ENCODE measurements at regions not wholly inside any gene's neighbourhood (a gene's known extent, or its start where the extent isn't known, plus 50 kb on each side); places are given as distances from the start of the nearest gene placed in this dataset.

DNA sequence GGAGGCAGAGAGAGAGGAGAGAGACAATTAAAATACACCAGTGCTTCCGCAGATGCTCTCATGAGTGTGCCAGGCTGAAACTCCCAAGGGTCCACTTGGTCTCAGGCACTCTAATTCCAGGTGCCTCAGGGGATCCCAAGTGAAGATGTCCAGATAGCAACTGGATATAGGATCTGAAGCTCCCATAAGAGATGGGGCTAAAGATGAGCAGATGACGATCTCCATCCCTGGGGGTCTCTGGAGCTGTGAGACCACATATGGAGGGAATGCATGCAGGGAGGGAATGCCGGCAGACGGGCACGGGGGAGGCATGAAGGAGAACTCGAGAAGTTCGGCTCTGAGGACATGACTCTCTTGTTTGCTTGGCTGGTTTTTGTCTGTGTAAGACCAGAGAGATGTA, 223.7 kb upstream of the RAB6C start:
- DNase-seq: no peak

DNA sequence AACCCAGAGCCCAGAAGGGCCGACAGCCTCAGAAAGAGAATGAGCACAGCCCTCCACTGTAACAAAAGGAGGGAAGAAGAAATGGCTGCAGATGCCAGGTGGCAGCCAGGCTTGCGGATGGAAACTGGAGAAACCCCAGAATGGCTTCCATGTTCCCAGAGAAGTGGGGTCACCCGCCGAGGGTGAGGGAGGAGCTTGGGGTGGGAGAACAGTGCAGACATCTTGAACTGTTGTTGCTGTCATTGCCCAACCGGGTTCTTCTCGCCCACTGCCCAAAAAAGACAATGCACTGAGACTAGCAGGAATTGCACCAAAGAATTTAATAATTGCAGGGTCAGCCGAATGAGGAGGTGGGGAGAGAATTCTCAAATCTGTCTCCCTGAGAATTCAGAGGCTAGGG, 223.2 kb upstream of the RAB6C start:
- no peak for DNase-seq

DNA sequence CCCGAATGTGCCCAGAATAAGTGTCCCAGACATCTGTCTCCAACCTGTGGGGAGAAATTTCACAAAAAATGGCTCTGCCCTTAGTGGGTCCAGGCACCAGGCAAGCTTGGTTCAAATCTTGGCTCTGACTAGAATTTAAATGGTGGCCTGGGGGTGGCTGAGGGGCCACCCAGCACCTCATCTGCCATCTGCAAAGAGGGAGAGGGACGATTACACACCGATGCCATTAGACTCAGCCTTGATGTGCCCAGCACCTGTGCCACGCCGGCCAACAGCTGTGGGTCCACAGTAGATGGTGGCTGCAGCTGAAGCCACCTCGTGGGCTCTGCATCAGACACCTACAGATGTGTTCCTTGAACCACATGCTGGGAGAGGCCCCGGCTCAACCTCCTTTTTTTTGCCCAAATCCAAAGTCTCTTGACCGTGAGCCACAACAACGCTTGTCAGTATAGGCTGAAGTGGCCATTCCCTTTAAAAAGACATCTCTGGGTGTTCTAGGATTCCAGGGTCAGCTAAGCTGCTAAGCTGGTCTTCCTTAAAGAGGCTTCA, 222.0 kb upstream of the RAB6C start:
- DNase-seq: no peak

DNA sequence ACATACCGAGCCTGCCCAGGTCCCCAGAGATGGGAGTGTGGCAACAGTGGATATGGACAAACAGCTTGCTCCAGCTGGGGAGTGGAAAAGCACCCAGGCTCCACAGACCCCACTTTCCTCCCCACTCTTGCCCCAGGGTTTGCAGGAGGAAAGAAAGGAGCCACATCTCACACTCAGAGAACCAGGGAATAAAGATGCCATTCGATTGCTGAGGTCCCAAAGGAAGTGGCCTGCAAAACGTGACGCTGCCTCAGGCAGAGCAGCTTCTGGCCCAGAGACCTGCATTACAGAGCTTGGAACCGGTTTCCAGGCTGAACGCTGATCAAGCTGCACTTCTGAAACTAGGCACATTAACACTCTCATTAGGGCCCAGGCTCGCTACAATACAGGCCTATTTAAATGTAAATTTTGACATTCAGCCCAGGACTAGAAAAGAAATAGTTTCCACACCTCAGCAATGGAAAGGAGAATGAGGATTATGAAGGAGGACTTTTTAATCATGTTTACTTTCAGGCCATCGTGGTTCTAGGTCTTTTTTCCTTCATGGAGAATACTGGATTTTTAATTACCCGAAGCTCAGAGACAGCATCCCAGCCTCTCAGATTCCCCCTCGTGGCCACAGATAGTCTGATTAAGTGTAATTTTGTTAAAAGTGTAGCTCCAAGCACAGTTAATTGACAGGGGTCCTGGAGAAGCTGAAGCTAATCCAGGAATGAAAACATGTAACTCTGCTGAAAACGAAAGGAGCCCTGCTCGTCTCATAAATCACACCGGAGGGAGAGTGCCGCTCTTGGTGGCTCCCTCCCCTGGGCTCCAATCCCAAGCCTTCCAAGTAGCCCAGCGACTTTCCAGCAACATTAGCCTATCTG, 221.3 kb upstream of the RAB6C start:
- no peak for DNase-seq

DNA sequence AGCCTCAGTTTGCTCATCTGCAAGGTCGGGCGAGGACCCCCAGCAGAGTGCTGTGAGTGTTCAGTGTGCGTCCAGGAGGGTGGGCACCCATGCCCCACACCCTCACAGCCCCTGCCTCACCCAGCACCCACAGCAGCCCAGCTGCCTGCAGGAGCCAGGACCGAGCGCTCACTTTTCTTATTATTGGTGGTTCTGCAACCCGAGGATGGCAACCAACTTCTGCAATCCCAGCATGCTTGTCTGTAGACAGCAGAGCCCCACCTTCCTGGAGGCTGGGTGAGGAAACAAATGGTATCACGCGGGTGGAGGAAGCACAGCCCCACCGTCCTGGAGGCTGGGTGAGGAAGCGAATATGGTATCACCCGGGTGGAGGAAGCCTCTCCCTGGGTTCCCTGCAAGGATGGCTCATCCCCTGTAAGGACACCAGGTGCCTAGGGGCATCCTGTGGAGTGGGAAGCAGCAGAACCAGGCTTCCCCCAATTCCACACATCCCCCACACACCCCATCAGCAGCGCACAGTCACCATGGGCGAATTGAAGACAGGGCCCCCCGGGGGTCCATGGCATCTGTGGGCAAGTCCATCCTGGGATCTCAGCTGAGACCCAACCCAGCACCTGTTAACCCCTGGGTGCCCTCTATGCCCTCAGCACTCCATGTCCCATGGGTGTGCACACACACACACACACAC, 220.5 kb upstream of the RAB6C start:
- DNase-seq: no peak

DNA sequence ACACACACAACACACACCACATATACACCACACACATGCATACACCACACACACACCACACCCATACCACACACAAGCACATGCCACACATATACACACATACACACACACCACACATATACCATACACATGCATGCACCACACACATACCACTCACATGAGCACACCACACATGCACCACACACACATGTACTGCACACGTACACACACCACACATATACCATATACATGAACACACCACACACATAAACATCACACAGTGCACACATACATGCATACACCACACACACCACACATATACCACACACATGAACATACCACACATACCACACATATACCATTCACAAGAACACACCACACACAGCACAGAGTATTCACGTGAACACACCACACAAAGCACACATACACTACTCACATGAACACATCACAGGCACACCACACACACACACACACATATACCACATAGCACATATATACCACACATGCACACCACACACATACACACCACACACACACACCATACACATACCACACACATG, 219.9 kb upstream of the RAB6C start:
- DNase-seq: no peak

DNA sequence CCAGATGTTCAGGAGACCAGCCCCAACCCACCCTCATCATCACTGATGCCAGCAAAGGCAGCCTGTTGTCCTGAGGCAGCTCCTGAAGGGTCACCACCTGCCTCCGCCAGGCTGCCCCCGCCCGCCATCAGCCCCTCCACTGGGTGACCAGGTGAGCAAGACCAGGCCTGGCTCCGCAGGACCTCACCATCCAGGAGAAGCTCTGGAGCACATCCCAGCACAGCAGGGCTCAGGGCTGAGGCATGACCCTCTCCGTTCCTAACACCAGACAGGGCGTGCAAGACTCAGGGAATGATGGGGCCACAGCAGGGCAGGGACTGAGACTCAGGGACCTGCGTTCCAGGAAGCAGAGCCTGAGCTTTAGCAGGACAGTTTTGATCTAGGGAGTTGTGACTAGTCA, 218.8 kb upstream of the RAB6C start:
- no peak for DNase-seq

DNA sequence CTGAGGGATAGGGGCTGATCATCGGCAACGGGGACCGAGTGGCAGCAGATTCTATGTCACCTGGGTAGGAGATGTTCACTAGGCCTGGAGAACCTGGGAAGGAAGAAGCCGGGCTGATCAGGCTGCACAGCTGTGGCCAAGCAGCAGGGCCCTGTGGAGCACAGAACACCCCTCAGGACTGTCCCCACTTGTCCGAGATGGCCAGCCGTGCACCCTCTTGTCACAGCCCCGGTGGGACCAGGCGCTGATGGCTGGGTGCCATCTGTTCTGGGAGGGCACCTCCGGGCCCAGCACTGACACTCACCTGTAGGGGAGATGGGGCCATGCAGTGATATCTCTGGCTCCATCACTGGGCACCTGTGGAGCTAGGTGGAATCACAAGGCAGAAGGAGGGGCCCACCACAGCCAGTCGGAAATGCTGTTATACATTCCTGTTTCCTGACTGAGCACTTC, 217.9 kb upstream of the RAB6C start:
- no peak for DNase-seq

DNA sequence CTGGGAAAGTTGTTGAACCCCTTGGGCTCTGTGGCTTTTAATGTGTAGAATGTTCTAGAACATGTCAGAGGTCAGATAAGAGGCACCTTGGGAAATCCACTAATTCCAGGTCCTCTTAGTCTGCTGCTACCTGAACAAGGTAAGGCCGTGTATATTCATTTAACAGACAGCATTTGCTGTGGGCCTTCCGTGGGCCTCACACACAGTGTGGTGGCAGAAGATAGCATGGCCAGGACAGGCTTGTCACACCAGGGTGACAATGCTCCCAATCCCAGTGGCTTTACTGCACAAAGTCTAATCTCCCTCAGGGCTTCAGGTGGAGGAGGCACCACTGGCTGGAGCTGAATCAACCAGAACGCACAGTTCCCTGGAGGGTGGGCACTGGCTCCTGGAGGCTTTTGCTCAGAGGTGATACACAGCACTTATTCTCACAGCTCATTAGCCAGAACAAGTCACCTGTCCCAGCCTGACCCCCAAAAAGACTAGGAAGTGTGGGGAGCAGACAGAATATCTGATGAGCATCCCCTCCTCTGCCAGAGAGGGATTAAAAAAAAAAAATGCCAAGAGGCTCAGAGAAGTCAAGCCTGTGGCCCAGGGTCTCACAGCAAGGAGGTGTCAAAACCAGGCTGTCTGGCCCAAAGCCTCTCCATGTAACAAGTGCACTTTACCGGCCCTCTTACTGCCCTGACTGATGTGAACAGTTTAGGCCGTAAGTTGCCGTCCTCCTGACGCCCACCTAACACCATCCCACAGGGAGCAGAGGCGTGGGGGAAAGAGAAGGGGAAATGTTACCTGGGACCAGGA, 216.9 kb upstream of the RAB6C start:
- DNase-seq: no peak

DNA sequence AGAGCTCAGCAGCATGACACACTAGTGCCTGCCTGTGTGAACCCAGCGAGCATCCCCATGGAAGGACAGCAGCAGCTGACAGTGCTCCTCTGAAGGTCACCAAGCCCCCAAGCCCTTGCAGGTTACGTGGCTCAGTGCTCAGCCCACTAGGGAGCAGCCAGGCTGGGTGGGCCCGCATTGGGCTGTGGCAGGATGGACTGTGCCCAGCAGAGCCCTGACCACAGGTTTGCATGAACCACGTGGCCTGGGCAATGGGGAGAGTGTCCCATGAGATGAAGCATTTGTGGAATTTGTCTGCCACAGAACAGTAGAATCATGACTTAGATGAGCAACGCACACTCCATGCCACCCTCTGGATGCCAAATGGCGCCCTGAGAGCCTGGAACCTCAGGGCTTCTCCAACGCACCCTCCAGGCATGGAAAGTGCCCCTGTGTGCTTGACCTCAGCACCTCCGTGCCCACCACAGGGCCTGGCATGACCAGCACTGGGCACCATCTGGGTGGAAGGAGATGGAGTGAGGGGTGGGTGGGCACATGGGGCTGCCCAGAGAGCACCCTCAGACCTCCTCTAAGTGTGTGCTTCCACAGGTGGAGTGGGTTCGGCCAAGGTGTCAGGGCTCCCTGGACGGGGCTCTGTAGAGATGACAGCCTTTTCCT, 216.1 kb upstream of the RAB6C start:
- DNase-seq: no peak

DNA sequence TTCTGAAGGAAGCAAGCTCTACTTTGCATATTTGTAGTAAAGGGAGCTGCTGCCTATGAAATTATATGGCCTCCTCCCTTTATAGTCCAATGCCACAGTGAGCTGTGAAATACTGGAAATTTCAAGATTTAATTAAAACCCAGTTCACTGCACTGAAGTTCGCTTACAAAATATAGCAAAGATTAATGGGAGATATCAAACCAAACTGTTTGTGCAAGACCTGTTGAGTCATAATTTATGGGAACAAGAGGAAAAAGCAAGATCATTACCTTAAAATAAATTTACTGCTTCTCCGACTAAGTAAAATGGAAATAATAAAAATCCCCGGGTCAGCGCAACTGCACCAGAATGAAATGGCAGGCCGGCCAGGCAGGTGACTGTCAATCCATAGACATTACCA, 215.5 kb upstream of the RAB6C start:
- no peak for DNase-seq

DNA sequence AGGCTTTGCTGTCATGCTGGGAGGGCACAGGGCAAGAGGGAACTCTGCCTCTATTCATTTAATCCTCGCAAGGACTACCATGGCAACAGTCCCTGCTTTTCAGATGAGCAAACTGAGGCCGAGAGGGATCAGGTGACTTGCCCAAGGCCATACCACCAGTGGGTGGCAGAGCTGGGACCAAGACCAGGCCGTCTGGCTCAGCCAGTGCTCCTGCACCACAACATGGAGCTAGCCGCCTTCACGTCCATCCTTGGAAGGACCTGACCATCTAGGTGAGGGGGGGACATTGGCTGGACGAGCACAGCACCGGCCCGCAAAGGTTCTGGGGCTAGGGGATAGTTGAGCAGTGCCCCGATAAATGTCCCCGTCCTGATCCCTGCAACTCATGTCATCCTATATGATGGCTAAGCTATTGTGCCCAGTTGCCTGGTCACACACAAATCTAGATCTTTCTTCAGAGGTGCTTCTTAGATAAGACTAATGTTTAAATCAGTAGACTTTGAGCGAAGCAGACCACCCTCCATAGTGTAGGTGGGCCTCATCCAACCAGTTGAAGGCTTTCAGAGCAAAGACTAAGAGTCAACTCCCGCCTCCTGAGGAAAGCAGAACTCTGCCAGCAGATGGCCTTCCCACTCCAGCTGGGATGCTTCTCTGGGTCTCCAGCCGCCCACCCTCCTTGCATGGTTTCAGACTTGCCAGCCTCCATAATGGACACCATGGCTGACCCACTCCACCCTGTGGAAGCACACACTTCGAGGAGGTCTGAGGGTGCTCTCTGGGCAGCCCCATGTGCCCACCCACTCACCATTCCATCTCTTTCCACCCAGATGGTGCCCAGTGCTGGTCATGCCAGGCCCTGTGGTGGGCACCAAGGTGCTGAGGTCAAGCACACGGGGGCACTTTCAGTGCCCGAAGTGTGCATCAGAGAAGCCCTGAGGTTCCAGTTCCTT, 214.8 kb upstream of the RAB6C start:
- DNase-seq: no peak

DNA sequence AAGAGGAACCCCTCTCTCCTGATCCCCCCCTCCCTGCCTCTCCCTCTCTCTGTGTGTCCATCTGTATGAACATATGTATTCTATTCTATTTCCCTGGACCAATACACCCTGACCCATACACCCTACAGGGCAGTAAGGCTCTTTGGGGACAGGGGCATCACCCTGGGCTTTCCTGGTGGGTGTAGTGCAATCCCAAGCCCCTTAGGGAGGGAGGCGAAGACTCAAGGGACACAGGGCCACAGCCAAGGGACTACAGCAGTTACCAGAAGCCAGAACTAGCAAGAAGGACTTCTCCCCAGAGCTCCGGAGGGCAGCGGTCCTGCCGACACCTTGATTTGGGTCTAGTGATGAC, 214.2 kb upstream of the RAB6C start:
- no peak for DNase-seq

DNA sequence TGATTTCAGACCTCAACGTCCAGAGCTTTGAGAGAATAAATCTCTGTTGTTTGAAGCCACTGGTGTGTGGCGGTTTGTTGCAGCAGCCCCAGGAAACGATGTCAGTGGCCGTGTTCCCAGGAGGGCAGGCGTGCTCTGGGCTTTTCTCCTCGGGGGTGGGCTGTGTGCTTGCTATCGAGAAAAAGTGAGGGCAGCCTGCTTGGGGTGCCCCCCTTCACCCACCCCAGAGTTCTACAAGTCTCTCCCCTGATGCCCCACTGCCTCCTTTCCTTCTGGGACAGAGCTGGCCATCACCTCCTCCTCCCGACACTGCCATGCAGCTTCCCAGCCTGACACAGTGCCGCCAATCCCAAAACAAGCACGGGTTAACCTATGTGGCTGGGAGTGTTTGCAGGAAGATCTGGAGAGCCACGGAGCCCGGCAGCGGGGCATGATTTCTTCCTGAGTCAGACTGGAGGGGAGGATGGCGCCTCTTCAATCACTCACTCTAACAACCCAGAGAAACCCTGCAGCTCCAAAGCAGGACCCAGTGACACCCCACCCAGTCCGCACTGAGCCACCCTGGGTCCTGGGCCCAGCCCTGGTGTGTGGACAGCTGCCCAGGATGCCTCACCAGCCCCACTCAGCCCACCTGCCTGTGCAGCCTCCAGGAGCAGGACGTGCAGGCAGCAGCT, 213.7 kb upstream of the RAB6C start:
- no peak for DNase-seq

DNA sequence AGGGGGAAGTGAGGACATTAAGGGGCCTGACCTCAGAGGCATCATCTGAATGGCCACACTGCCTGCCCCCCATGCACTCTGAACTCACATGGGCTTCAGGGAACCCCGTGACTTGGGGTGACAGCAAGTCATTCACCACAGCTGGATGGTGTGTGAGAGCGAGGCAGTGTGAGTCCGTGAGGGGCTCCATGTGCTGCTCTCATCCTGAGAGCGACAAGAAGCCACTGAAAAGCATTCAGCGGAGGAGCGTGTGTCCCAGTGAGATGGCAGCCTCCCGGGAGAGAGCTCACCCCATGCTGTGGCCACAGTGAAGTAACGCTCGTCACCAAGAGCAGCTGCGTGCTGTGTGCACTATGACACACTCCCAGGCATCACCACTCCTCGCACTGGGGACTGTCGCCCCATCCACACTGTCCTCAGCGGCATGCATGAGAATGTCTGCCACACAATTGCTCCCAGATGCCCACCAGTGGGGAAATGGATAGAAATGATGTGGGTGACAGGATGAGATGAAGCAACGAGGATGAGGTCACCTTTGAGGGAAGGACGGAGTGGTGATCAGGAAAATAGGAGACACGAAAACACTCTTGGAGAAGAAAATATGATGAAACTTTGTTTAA, 213.0 kb upstream of the RAB6C start:
- DNase-seq: no peak

DNA sequence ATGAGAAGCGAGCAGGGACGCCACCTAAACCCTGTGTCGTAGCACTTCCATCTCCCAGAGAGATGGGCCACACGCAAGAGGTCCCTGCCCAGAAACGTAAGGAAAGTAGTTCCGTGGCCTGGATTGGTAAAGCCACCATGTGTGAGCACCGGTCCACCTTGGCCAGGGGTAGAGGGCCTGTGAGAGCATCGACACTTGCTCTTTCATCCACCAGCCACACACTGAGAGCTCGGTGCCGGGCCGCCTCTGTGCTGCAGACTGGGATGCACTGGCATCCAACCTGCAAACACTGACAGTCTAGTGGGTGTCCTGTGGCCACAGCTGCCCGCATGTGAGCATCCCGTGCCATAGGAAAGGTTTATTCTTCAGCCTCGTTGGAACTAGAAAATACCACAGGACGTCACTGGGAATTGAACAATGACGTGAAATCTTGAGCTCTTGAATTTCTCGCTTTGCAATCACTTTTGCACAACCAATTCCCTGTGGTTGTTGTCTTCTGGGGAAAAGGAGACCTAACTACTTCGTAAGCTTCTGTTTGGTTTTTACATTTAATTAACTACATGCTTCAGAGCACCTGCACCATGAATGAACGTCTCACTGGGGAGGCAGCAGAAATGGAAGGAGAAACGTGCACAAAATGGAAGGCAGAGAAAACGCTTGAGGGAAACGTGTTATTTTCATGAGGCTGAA, 212.0 kb upstream of the RAB6C start:
- no peak for DNase-seq

DNA sequence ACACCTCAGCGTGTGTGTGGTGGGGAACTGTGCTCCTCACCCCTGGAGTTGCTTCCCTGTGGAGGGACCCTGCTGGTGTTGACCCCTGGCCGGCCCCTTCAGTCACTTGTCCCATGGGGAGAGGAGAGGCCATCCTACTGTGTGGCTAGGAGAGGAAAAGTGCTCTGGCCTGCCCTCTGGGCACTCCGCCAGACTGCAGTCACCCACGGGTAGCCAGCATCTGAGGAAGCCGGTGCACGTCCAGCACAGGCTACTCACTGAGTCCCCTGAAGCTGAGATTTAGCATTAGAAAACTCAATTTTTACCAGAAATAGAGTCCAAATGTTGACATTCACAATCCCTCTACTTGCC, 211.5 kb upstream of the RAB6C start:
- no peak for DNase-seq

DNA sequence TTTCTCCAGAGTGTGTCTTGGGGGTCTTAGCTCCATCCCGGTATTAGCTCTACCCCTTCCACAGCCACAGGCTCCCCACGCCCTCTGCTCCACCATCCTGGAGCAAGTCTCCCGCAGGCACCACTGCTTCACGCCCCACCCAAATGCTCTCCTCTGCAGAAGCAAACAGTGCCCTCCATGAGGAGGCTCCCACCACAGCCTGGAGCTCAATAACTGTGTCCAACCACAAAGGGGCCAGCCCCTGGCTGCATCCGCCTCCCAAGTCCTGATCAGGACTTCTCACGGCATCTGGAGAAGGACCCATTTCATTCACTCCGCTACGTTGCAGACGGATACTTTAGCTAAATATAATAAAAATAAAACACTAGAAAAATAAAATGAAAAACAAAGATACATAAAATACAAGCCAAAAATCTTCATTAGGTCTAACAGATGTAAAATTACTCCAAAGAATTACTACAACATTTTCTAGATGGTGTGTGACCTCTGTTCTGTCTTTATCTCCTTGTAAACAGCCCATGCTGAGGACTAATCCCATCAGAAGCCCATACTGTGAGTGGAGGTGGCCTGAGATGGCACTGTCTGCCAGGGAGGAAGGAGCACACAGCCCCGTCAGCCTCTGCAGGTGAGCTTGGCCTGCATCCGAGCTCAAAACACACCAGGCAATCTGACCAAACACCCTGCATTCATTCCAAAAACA, 210.8 kb upstream of the RAB6C start:
- no peak for DNase-seq

All from NCI-H2107 (cell line).